H1 (cell line): ENCODE measurements at regions not wholly inside any gene's neighbourhood (a gene's known extent, or its start where the extent isn't known, plus 50 kb on each side); places are given as distances from the start of the nearest gene placed in this dataset.

ENCODE experiments used
- CTCF ChIA-PET: fragments of 300-600 bp; sonication (Branson Sonifier 250); formaldehyde crosslinking; loops from one replicate; lab custom pipeline; 2021; ENCODE audit not compliant: partially characterized antibody; lab: Charles Lee
- POLR2A ChIA-PET: fragments of 300-600 bp; sonication (Branson Sonifier 250); formaldehyde crosslinking; loops from one replicate; lab custom pipeline; 2021; ENCODE audit warnings: inconsistent platforms; ENCODE audit not compliant: partially characterized antibody; lab: Charles Lee
- DNase-seq, 2 experiments: peaks; one replicate each; pipeline versions ENCODE4 v3.0.0 to v3.0.0-alpha.2; 2010 to 2022; ENCODE audit warnings: low spot score in 2 of 2, low read depth in 1 of 2, mixed read lengths in 1 of 2
- FAIRE-seq: peaks from 2 replicates; lab custom pipeline; 2011; peaks lifted over from hg19 to GRCh38; lab: Jason Lieb, UNC
- H2AFZ ChIP-seq: 2 replicates; pipeline ENCODE4 v1.8.1; 2012; ENCODE audit warnings: low read length, inconsistent platforms
- H2AK5ac ChIP-seq: 2 replicates; pipeline ENCODE4 v1.6.1; 2013; ENCODE audit warnings: low read depth, low read length
- H2BK120ac ChIP-seq: replicated peaks from 2 replicates; pipeline ENCODE3; 2013; ENCODE audit warnings: low read depth, low read length, inconsistent platforms
- H2BK12ac ChIP-seq: 2 replicates; pipeline ENCODE4 v1.6.1; 2013; ENCODE audit warnings: low read depth, low read length
- H2BK15ac ChIP-seq: 2 replicates; pipeline ENCODE4 v1.6.1; 2013; ENCODE audit warnings: low read length
- H2BK20ac ChIP-seq: 2 replicates; pipeline ENCODE4 v1.6.1; 2013; ENCODE audit warnings: low read length
- H2BK5ac ChIP-seq: 2 replicates; pipeline ENCODE4 v1.6.1; 2013; ENCODE audit warnings: low read depth, low read length
- H3K14ac ChIP-seq: 2 replicates; pipeline ENCODE4 v1.6.1; 2013; ENCODE audit warnings: inconsistent platforms; ENCODE audit not compliant: insufficient read length
- H3K18ac ChIP-seq: 2 replicates; pipeline ENCODE4 v1.6.1; 2013; ENCODE audit warnings: low read length; ENCODE audit errors: extremely low read depth
- H3K23ac ChIP-seq: 2 replicates; pipeline ENCODE4 v1.6.1; 2013; ENCODE audit warnings: inconsistent platforms; ENCODE audit not compliant: insufficient read length
- H3K23me2 ChIP-seq: 2 replicates; pipeline ENCODE4 v1.6.1; 2013; ENCODE audit warnings: low read depth, low read length
- H3K27ac ChIP-seq: 2 replicates; pipeline ENCODE4 v1.6.1; 2011; ENCODE audit warnings: low read depth, low read length, inconsistent platforms
- H3K27me3 ChIP-seq, 4 experiments: replicated peaks in 1 of 4; 1 replicate in 1 of 4; 2 replicates in 3 of 4; pipeline versions ENCODE4 v1.6.1 to v1.8.1; 2011 to 2013; ENCODE audit warnings: low read length in 3 of 4, mild to moderate bottlenecking in 3 of 4, inconsistent platforms in 2 of 4, mixed read lengths in 2 of 4, moderate library complexity in 1 of 4; ENCODE audit not compliant: control insufficient read depth in 3 of 4, insufficient read depth in 3 of 4; ENCODE audit errors: extremely low read depth in 1 of 4
- H3K36me3 ChIP-seq, 4 experiments: 2 replicates each; pipeline versions ENCODE4 v1.6.1 to v1.8.1; 2011 to 2013; ENCODE audit warnings: mild to moderate bottlenecking in 4 of 4, low read length in 3 of 4, moderate library complexity in 2 of 4, control low read depth in 1 of 4, inconsistent platforms in 1 of 4; ENCODE audit not compliant: insufficient read depth in 4 of 4, control insufficient read depth in 2 of 4
- H3K4ac ChIP-seq: replicated peaks from 2 replicates; pipeline ENCODE3; 2013; ENCODE audit warnings: low read length, low read depth, mixed read lengths, inconsistent platforms; ENCODE audit not compliant: insufficient read length
- H3K4me1 ChIP-seq, 4 experiments: replicated peaks in 1 of 4; 1 replicate in 1 of 4; 2 replicates in 3 of 4; pipeline versions ENCODE4 v1.6.1 to v1.8.1; 2011 to 2013; ENCODE audit warnings: low read length in 3 of 4, inconsistent platforms in 2 of 4, mixed read lengths in 1 of 4; ENCODE audit not compliant: insufficient read depth in 4 of 4, control insufficient read depth in 3 of 4
- H3K4me2 ChIP-seq, 2 experiments: 2 replicates each; pipeline versions ENCODE4 v1.6.1 to v1.8.1; 2011 to 2013; ENCODE audit warnings: low read depth in 2 of 2, low read length in 2 of 2, control low read depth in 1 of 2, inconsistent platforms in 1 of 2, mild to moderate bottlenecking in 1 of 2; ENCODE audit not compliant: insufficient read depth in 1 of 2
- H3K4me3 ChIP-seq, 4 experiments: fragments of 200-600, 300-600 bp in 1 of 4; sonication (generic), shearing (Covaris generic), sonication (Bioruptor Twin) in 1 of 4; 2 replicates each; pipeline versions ENCODE4 v1.5.1 to v1.8.1; 2011 to 2016; ENCODE audit warnings: low read length in 4 of 4, low read depth in 3 of 4, control low read depth in 2 of 4, inconsistent platforms in 2 of 4, mild to moderate bottlenecking in 2 of 4, mixed read lengths in 1 of 4, moderate library complexity in 1 of 4; ENCODE audit not compliant: insufficient read depth in 2 of 4; ENCODE audit errors: extremely low read depth in 1 of 4
- H3K56ac ChIP-seq: replicated peaks from 2 replicates; pipeline ENCODE3; 2013; ENCODE audit warnings: low read depth, mild to moderate bottlenecking, mixed read lengths, low read length, inconsistent platforms; ENCODE audit not compliant: insufficient read length
- H3K79me1 ChIP-seq: 2 replicates; pipeline ENCODE4 v1.6.1; 2013; ENCODE audit warnings: low read depth, low read length, control low read depth
- H3K79me2 ChIP-seq, 2 experiments: 2 replicates each; pipeline versions ENCODE4 v1.6.1 to v1.8.1; 2012 to 2013; ENCODE audit warnings: low read length in 2 of 2, mild to moderate bottlenecking in 2 of 2, inconsistent platforms in 1 of 2; ENCODE audit not compliant: insufficient read depth in 2 of 2, control insufficient read depth in 1 of 2
- H3K9ac ChIP-seq, 4 experiments: replicated peaks in 1 of 4; 1 replicate in 1 of 4; 2 replicates in 3 of 4; pipeline versions ENCODE4 v1.6.1 to v1.8.1; 2011 to 2013; ENCODE audit warnings: low read depth in 3 of 4, low read length in 3 of 4, control low read depth in 2 of 4, mild to moderate bottlenecking in 2 of 4, moderate library complexity in 2 of 4, inconsistent platforms in 1 of 4; ENCODE audit errors: extremely low read depth in 1 of 4
- H3K9me3 ChIP-seq, 2 experiments: 2 replicates each; pipeline versions ENCODE4 v1.6.1 to v1.8.1; 2012 to 2013; ENCODE audit warnings: mild to moderate bottlenecking in 2 of 2, moderate library complexity in 2 of 2, control low read depth in 1 of 2, inconsistent platforms in 1 of 2, low read depth in 1 of 2, low read length in 1 of 2, mixed read lengths in 1 of 2; ENCODE audit not compliant: insufficient read depth in 2 of 2
- H4K20me1 ChIP-seq, 2 experiments: replicated peaks in 1 of 2; 2 replicates each; pipeline versions ENCODE3 to v1.8.1; 2011 to 2013; ENCODE audit warnings: inconsistent platforms in 2 of 2, low read length in 2 of 2, mild to moderate bottlenecking in 1 of 2; ENCODE audit not compliant: insufficient read depth in 2 of 2, control insufficient read depth in 1 of 2
- H4K5ac ChIP-seq: 2 replicates; pipeline ENCODE4 v1.6.1; 2013; ENCODE audit warnings: low read length, low read depth, mixed read lengths, inconsistent platforms; ENCODE audit not compliant: insufficient read length
- H4K8ac ChIP-seq: 2 replicates; pipeline ENCODE4 v1.8.0; 2013; ENCODE audit warnings: mild to moderate bottlenecking, moderate library complexity, low read length, inconsistent platforms; ENCODE audit not compliant: insufficient read depth; ENCODE audit errors: extremely low read depth
- H4K91ac ChIP-seq: replicated peaks from 2 replicates; pipeline ENCODE3; 2013; ENCODE audit warnings: low read length, mixed read lengths, inconsistent platforms; ENCODE audit not compliant: insufficient read length
- CTCF ChIP-seq, 3 experiments: IDR thresholded peaks; 1 replicate in 2 of 3; 2 replicates in 1 of 3; pipeline versions ENCODE4 v1.5.1 to v1.6.1; 2011; ENCODE audit warnings: low read length in 3 of 3, mild to moderate bottlenecking in 3 of 3, inconsistent platforms in 2 of 3, low read depth in 1 of 3, moderate library complexity in 1 of 3; ENCODE audit not compliant: insufficient read depth in 1 of 3; ENCODE audit errors: control extremely low read depth in 1 of 3
- MAFK ChIP-seq: IDR thresholded peaks from 2 replicates; pipeline ENCODE4 v1.6.1; 2012; ENCODE audit warnings: low read depth, mild to moderate bottlenecking, improper control_type of control experiment, low read length
- PHF8 ChIP-seq: fragments of 200-600 bp; sonication (generic); conservative IDR thresholded peaks from 2 replicates; pipeline ENCODE4 v1.7.1; 2012; ENCODE audit warnings: low read depth, mild to moderate bottlenecking, inconsistent platforms, low read length, moderate library complexity
- POU5F1 ChIP-seq: IDR thresholded peaks from 2 replicates; pipeline ENCODE4 v1.6.1; 2011; ENCODE audit warnings: low read depth, mild to moderate bottlenecking, low read length, moderate library complexity
- SP1 ChIP-seq: IDR thresholded peaks from 2 replicates; pipeline ENCODE4 v1.6.1; 2011; ENCODE audit warnings: low read depth, low read length
- WGBS, 2 experiments: shearing (Covaris generic) in 1 of 2; methylation state at CpG; one replicate each; pipeline versions ENCODE4 v1.1.6 to v1.1.7; 2013 to 2015; ENCODE audit warnings: low lambda C conversion rate in 2 of 2, mixed read lengths in 2 of 2, inconsistent platforms in 1 of 2, low coverage in 1 of 2, missing lambda C conversion rate in 1 of 2; ENCODE audit not compliant: insufficient replicate concordance in 2 of 2, insufficient coverage in 1 of 2, insufficient read length in 1 of 2; ENCODE audit errors: extremely low coverage in 1 of 2, missing lambda C conversion rate in 1 of 2; 5-methylcytosine and 5-hydroxymethylcytosine counted together

- Histone ChIP-seq H3K23ac (no peak overlapping the region), H2BK12ac (no peak overlapping the region), H3K18ac (no peak overlapping the region), H4K5ac (no peak overlapping the region), H3K4me1 (no peaks in the 10 kb centered on the region; a peak in 1 of 7 replicates), H3K9ac (no peak overlapping the region), H3K23me2 (peaks cover 14% of the 10 kb centered on the region; the same call in 1 of the 2 replicates), H3K27ac (no peak overlapping the region), H2AFZ (no peak overlapping the region), H2BK15ac (no peak overlapping the region), H3K56ac (peak overlapping the region; percentile 83), H3K79me2 (no peaks in the 10 kb centered on the region), H2BK5ac (no peak overlapping the region), H3K4me3 (no peak overlapping the region), H2AK5ac (no peak overlapping the region), H3K36me3 (no peaks in the 10 kb centered on the region; a peak in 1 of 8 replicates), H3K9me3 (peaks cover 0 to 11% of the 10 kb centered on the region in 2 experiments; a peak in 3 of 4 replicates), H3K14ac (no peak overlapping the region), H2BK120ac (no peak overlapping the region), H4K8ac (no peak overlapping the region), H3K4ac (no peak overlapping the region), H2BK20ac (no peak overlapping the region), H4K20me1 (peaks cover 0 to 12% of the 10 kb centered on the region in 2 experiments), H3K27me3 (no peaks in the 10 kb centered on the region), H3K79me1 (no peaks in the 10 kb centered on the region), H3K4me2 (no peak overlapping the region), H4K91ac (no peak overlapping the region)
- TF ChIP-seq POU5F1: no peak
- no peak for TF ChIP-seq CTCF (IDR thresholded peaks at IDR 0.05; ENCODE audit: control extremely low read depth in 1 of 3, insufficient read depth in 1 of 3, low read depth in 1 of 3, low read length in 3 of 3)
- TF ChIP-seq MAFK: no peak
- no peak for TF ChIP-seq SP1
- TF ChIP-seq PHF8: no peak
- no peak for DNase-seq
- 83% methylated on average over 2 of the region's 2 CpGs; no CpG with 5 or more reads in 1 of the 2 experiments for WGBS, 2 experiments
- no peak for FAIRE-seq
- POLR2A ChIA-PET: no interaction called here
- CTCF ChIA-PET: no interaction called here
Measured at GRCh38 chr22:49597428-49598039, 230.1 kb downstream of the BRD1 start.
